KG1 (cell line): ENCODE measurements at regions not wholly inside any gene's neighbourhood (a gene's known extent, or its start where the extent isn't known, plus 50 kb on each side); places are given as distances from the start of the nearest gene placed in this dataset.
"Not testable (repeated sequence)": the region's sequence is repeated elsewhere in the genome, so short reads cannot be mapped to it uniquely, and the experiment has no call there.

Experiments used
- DNase-seq: peaks from one replicate; lab custom pipeline; 2025; lab: John Stamatoyannopoulos, UW

GRCh38 chr4:12084690-12085089, 656.0 kb upstream of the HS3ST1 start:
- no peak for DNase-seq

GRCh38 chr4:12071316-12071715, 642.6 kb upstream of the HS3ST1 start:
- no peak for DNase-seq

GRCh38 chr4:12053966-12054365, 625.3 kb upstream of the HS3ST1 start:
- DNase-seq, result no peak

GRCh38 chr4:12053556-12053955, 624.9 kb upstream of the HS3ST1 start:
- no peak for DNase-seq

- no peak for DNase-seq
These were observed 621.7 kb upstream of the HS3ST1 start for GRCh38 chr4:12050357-12050756.

- DNase-seq, result no peak
These were observed 614.1 kb upstream of the HS3ST1 start for GRCh38 chr4:12042818-12043217.

- no peak for DNase-seq
These were observed 613.1 kb upstream of the HS3ST1 start for GRCh38 chr4:12041828-12042227.

- no peak for DNase-seq
These were observed 607.8 kb upstream of the HS3ST1 start for GRCh38 chr4:12036450-12036849.

- DNase-seq, result no peak
These were observed 599.6 kb upstream of the HS3ST1 start for GRCh38 chr4:12028258-12028657.

GRCh38 chr4:12022409-12022808, 593.7 kb upstream of the HS3ST1 start:
- DNase-seq, result no peak

- no peak for DNase-seq
These were observed 588.0 kb upstream of the HS3ST1 start for GRCh38 chr4:12016729-12017128.

- DNase-seq, result no peak
These were observed 576.8 kb upstream of the HS3ST1 start for GRCh38 chr4:12005471-12005870.

- not testable (repeated sequence) for DNase-seq
These were observed 567.9 kb upstream of the HS3ST1 start for GRCh38 chr4:11996581-11996980.

GRCh38 chr4:11976726-11977263, 548.1 kb upstream of the HS3ST1 start:
- no peak for DNase-seq

GRCh38 chr4:11973270-11973669, 544.6 kb upstream of the HS3ST1 start:
- no peak for DNase-seq

GRCh38 chr4:11970754-11971153, 542.1 kb upstream of the HS3ST1 start:
- no peak for DNase-seq

- DNase-seq, result no peak
These were observed 538.1 kb upstream of the HS3ST1 start for GRCh38 chr4:11966782-11967181.

- peak; percentile 6 for DNase-seq
These were observed 525.4 kb upstream of the HS3ST1 start for GRCh38 chr4:11954093-11954492.

- DNase-seq, result no peak
These were observed 520.7 kb upstream of the HS3ST1 start for GRCh38 chr4:11949355-11949754.

GRCh38 chr4:11947629-11948028, 518.9 kb upstream of the HS3ST1 start:
- not testable (repeated sequence) for DNase-seq

GRCh38 chr4:11937941-11938340, 509.2 kb upstream of the HS3ST1 start:
- DNase-seq, result no peak

- no peak for DNase-seq
These were observed 502.6 kb upstream of the HS3ST1 start for GRCh38 chr4:11931266-11931820.

GRCh38 chr4:11929080-11929479, 500.4 kb upstream of the HS3ST1 start:
- DNase-seq, result no peak

- DNase-seq, result no peak
These were observed 490.6 kb upstream of the HS3ST1 start for GRCh38 chr4:11919316-11919715.
